Smooth muscle cell (in vitro differentiated cells): ENCODE measurements at regions not wholly inside any gene's neighbourhood (a gene's known extent, or its start where the extent isn't known, plus 50 kb on each side); places are given as distances from the start of the nearest gene placed in this dataset.

Experiments used
- DNase-seq: peaks from one replicate; lab custom pipeline; 2025; ENCODE audit not compliant: unreplicated experiment; lab: John Stamatoyannopoulos, UW
- H2AFZ ChIP-seq: fragments of 200-600 bp; sonication (generic); 2 replicates; pipeline ENCODE4 v1.6.0; 2016; ENCODE audit warnings: antibody characterized with exemption, low read depth, mild to moderate bottlenecking
- H3F3A ChIP-seq: fragments of 200-600 bp; sonication (generic); 2 replicates; pipeline ENCODE4 v1.6.0; 2017; ENCODE audit warnings: antibody characterized with exemption, low read depth
- H3K27ac ChIP-seq: fragments of 200-600 bp; sonication (generic); 2 replicates; pipeline ENCODE4 v1.5.1; 2016; ENCODE audit warnings: low read depth, mild to moderate bottlenecking
- H3K27me3 ChIP-seq: fragments of 200-600 bp; sonication (generic); 2 replicates; pipeline ENCODE4 v1.6.1; 2016; ENCODE audit warnings: low read depth, mild to moderate bottlenecking
- H3K36me3 ChIP-seq: fragments of 200-600 bp; sonication (generic); 2 replicates; pipeline ENCODE4 v1.5.1; 2016; ENCODE audit warnings: low read depth
- H3K4me1 ChIP-seq: fragments of 200-600 bp; sonication (generic); 2 replicates; pipeline ENCODE4 v1.5.1; 2016; ENCODE audit warnings: low read depth
- H3K4me2 ChIP-seq: fragments of 200-600 bp; sonication (generic); 2 replicates; pipeline ENCODE4 v1.6.0; 2016; ENCODE audit warnings: mild to moderate bottlenecking
- H3K4me3 ChIP-seq: fragments of 200-600 bp; sonication (generic); 2 replicates; pipeline ENCODE4 v1.5.1; 2016; ENCODE audit warnings: mild to moderate bottlenecking
- H3K79me2 ChIP-seq: fragments of 200-600 bp; sonication (generic); 2 replicates; pipeline ENCODE4 v1.6.0; 2016; ENCODE audit warnings: low read depth, mild to moderate bottlenecking
- H3K9ac ChIP-seq: fragments of 200-600 bp; sonication (generic); 2 replicates; pipeline ENCODE4 v1.6.0; 2016; ENCODE audit warnings: low read depth
- H3K9me3 ChIP-seq: fragments of 200-600 bp; sonication (generic); replicated peaks from 2 replicates; pipeline ENCODE4 v1.5.1; 2016; ENCODE audit warnings: low read depth
- H4K20me1 ChIP-seq: fragments of 200-600 bp; sonication (generic); 2 replicates; pipeline ENCODE4 v1.6.0; 2016; ENCODE audit warnings: low read depth
- WGBS: methylation state at CpG from one replicate; pipeline ENCODE4 v1.1.7; 2016; ENCODE audit warnings: low lambda C conversion rate; 5-methylcytosine and 5-hydroxymethylcytosine counted together
- TF ChIP-seq, protein P1 (sequence below): fragments of 200-600 bp; sonication (generic); IDR thresholded peaks from 2 replicates; pipeline ENCODE4 v1.5.1; 2017; ENCODE audit warnings: borderline replicate concordance, mild to moderate bottlenecking, antibody characterized with exemption; ENCODE audit not compliant: insufficient read depth, poor library complexity, severe bottlenecking

DNA sequence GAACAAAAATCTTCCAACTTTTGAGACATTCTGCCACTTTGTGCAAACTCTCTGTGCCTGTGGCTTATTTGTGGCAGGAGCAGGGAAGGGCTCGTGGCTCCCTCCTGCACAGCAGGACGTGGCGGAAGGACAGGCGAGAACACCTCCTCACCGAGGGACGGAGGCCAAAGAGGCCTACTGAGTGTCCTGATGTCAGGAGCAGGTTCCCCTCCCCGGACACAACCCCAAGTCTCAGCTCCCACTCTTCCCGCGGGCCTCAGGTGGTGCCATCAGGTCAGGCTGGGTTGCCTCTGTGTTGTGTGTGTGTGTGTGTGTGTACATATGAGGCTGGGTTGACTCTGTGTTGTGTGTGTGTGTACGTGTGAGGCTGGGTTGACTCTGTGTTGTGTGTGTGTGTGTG lies 136.8 kb upstream of the LPCAT1 start:
- H4K20me1 ChIP-seq: no peaks in the 10 kb centered on the region
- no peaks in the 10 kb centered on the region for H3F3A ChIP-seq
- no peak overlapping the region for H3K9ac ChIP-seq
- no peaks in the 10 kb centered on the region for H3K9me3 ChIP-seq
- H3K4me1 ChIP-seq: no peaks in the 10 kb centered on the region
- no peak overlapping the region for H3K4me2 ChIP-seq
- no peak overlapping the region for H3K27ac ChIP-seq
- WGBS: 72% methylated on average over 10 of the region's 10 CpGs
- no peaks in the 10 kb centered on the region for H3K79me2 ChIP-seq
- no peak overlapping the region for H2AFZ ChIP-seq
- no peak for DNase-seq
- peaks cover 23% of the 10 kb centered on the region for H3K27me3 ChIP-seq
- TF ChIP-seq, protein P1, sequence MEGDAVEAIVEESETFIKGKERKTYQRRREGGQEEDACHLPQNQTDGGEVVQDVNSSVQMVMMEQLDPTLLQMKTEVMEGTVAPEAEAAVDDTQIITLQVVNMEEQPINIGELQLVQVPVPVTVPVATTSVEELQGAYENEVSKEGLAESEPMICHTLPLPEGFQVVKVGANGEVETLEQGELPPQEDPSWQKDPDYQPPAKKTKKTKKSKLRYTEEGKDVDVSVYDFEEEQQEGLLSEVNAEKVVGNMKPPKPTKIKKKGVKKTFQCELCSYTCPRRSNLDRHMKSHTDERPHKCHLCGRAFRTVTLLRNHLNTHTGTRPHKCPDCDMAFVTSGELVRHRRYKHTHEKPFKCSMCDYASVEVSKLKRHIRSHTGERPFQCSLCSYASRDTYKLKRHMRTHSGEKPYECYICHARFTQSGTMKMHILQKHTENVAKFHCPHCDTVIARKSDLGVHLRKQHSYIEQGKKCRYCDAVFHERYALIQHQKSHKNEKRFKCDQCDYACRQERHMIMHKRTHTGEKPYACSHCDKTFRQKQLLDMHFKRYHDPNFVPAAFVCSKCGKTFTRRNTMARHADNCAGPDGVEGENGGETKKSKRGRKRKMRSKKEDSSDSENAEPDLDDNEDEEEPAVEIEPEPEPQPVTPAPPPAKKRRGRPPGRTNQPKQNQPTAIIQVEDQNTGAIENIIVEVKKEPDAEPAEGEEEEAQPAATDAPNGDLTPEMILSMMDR: no peak
- no peak overlapping the region for H3K4me3 ChIP-seq
- H3K36me3 ChIP-seq: no peaks in the 10 kb centered on the region

DNA sequence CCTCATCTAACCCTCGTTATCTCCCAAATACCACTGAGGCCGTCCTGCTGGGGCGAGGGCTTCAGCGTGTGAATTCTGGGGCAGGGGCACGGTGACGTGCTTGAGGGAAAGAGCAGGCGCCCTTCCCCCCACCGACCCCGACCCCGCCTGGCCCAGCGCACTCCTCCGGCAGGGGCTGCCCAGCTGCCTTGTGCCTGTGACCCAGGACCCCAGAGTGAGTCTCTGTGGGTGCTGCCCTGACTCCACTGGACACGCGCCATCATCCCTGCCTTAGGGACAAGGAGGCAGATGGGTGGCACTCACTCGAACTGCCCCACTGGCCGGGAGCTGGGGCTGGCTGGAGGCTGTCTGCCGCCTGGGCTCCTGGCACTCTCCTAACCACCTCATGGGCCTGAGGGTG lies 136.2 kb upstream of the LPCAT1 start:
- Histone ChIP-seq H3K36me3 (no peaks in the 10 kb centered on the region), H3K9me3 (no peaks in the 10 kb centered on the region), H4K20me1 (no peaks in the 10 kb centered on the region), H3K4me2 (no peak overlapping the region), H3K4me3 (no peak overlapping the region), H3K27ac (no peak overlapping the region), H3K27me3 (peaks cover 23% of the 10 kb centered on the region), H2AFZ (no peak overlapping the region), H3F3A (no peaks in the 10 kb centered on the region), H3K9ac (no peak overlapping the region), H3K4me1 (no peaks in the 10 kb centered on the region), H3K79me2 (no peaks in the 10 kb centered on the region)
- TF ChIP-seq, protein P1: no peak
- 85% methylated on average over 16 of the region's 17 CpGs for WGBS
- no peak for DNase-seq

DNA sequence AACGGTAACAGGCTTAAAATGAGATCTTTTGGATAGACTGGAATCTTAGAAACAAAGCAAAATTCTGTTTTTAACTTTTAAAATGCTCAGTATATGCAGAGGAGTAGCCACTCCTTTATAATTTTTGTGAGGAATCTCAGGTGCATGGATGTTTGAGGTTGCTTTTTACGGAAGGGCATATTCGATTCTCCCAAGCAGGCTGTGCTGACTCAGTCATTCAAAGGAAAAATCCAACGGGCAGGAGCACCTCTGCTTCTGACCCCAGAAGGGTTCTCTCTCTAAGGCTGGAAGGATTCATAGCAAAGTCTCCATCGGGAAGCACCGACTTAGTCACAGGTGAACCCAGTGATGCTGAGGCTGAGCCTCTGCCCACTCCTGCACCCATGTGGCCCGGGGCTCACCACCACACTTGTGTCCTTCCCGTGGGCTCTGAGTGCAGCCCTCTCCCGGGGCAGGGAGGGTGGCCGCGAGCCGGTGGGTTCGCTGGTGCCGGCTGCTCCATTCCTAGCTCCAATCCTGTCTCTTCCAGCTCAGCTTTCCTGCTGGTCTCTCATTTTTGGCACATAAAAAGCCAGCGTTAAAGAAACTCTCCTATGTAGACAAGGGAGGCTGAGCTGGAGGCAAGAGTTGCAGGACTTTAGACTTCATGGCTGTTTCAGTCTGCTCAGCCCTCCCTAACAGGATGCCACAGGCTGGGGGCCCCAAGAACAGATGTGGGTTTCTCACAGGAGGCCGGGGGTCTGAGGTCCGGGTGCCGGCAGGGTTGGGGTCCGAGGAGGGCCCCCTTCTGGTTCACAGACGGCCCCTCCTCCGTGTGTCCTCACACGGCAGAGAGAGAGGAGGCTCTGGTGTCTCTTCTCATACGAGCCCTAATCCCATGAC lies 135.6 kb upstream of the LPCAT1 start:
- Histone ChIP-seq H3K9me3 (no peaks in the 10 kb centered on the region), H3K4me1 (no peaks in the 10 kb centered on the region), H3F3A (no peaks in the 10 kb centered on the region), H3K4me2 (no peak overlapping the region), H3K79me2 (no peaks in the 10 kb centered on the region), H4K20me1 (no peaks in the 10 kb centered on the region), H2AFZ (no peak overlapping the region), H3K27ac (no peak overlapping the region), H3K4me3 (no peak overlapping the region), H3K9ac (no peak overlapping the region), H3K27me3 (peaks cover 20% of the 10 kb centered on the region), H3K36me3 (no peaks in the 10 kb centered on the region)
- WGBS: 84% methylated on average over 23 of the region's 23 CpGs
- no peak for DNase-seq
- TF ChIP-seq, protein P1: no peak

DNA sequence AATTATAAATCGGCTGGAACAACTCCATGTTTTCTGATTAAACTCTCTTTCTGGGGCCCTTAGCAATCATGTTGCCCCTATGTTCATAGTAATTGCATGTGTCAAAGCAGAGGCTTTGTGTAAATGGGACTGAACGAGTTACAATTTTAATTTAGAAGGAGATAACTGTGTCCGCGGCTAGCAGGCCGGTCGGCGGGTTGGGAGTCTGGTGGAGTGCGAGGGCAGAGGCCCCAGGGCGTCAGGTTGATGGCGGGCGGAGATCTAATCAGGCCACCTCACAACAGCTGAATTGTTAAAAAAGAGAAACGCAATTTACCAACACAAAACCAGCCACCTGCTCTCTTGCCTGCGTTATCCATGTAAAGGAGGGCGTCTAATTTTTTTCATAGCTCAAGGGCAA lies 134.9 kb upstream of the LPCAT1 start:
- peaks cover 20% of the 10 kb centered on the region for H3K27me3 ChIP-seq
- 69% methylated on average over 14 of the region's 14 CpGs for WGBS
- DNase-seq: no peak

More for the DNA sequence above, 134.9 kb upstream of the LPCAT1 start:
- H3F3A ChIP-seq: no peaks in the 10 kb centered on the region
- H3K9me3 ChIP-seq: no peaks in the 10 kb centered on the region
- H3K27ac ChIP-seq: no peak overlapping the region
- H3K4me1 ChIP-seq: no peaks in the 10 kb centered on the region
- no peak overlapping the region for H3K4me2 ChIP-seq
- H2AFZ ChIP-seq: no peak overlapping the region
- H3K4me3 ChIP-seq: no peak overlapping the region
- H4K20me1 ChIP-seq: no peaks in the 10 kb centered on the region
- TF ChIP-seq, protein P1: no peak
- H3K79me2 ChIP-seq: no peaks in the 10 kb centered on the region
- no peak overlapping the region for H3K9ac ChIP-seq
- no peaks in the 10 kb centered on the region for H3K36me3 ChIP-seq
